Lung (tissue), 12 donors: ENCODE measurements at regions not wholly inside any gene's neighbourhood (a gene's known extent, or its start where the extent isn't known, plus 50 kb on each side); places are given as distances from the start of the nearest gene placed in this dataset. TPM values are rescaled to one million over a fixed set of nuclear protein-coding genes. Genes with fewer than 3 reads are reported as not detected.
A peak's percentile ranks its signal among the peaks of the same experiment; 100 is the strongest.
"Not testable (repeated sequence)": the region's sequence is repeated elsewhere in the genome, so short reads cannot be mapped to it uniquely, and the experiment has no call there.

Experiments used
- ATAC-seq: fragments of 200-7000 bp; cut with Tn5 transposase; one replicate; pipeline ENCODE4 v1.9.1; 2020; ENCODE audit warnings: moderate number of reproducible peaks; ENCODE audit not compliant: insufficient read depth, low FRiP score
- DNase-seq, 3 donors: peaks; one replicate each; pipeline ENCODE4 v3.0.0-alpha.2; 2013 to 2017
- H3K27ac ChIP-seq, 2 donors: one replicate each; pipeline ENCODE4 v1.5.1; 2013; ENCODE audit warnings: mild to moderate bottlenecking in 2 of 2, moderate library complexity in 2 of 2, control low read depth in 1 of 2, inconsistent platforms in 1 of 2, low read depth in 1 of 2, low read length in 1 of 2
- H3K27me3 ChIP-seq, 3 donors: one replicate each; pipeline ENCODE4 v1.5.1; 2013; ENCODE audit warnings: low read length in 2 of 3; ENCODE audit not compliant: control insufficient read depth in 3 of 3, insufficient read depth in 3 of 3
- H3K36me3 ChIP-seq, 4 donors: one replicate each; pipeline ENCODE4 v1.5.1; 2013; ENCODE audit warnings: low read length in 4 of 4, mild to moderate bottlenecking in 1 of 4, moderate library complexity in 1 of 4; ENCODE audit not compliant: control insufficient read depth in 4 of 4, insufficient read depth in 4 of 4
- H3K4me1 ChIP-seq, 5 donors: one replicate each; pipeline ENCODE4 v1.5.1; 2013; ENCODE audit warnings: low read length in 5 of 5, mild to moderate bottlenecking in 2 of 5, moderate library complexity in 1 of 5; ENCODE audit not compliant: control insufficient read depth in 5 of 5, insufficient read depth in 5 of 5
- H3K4me3 ChIP-seq: one replicate; pipeline ENCODE4 v1.5.1; 2013; ENCODE audit warnings: mild to moderate bottlenecking, control low read depth, moderate library complexity
- H3K9ac ChIP-seq, 2 donors: one replicate each; pipeline ENCODE4 v1.5.1; 2013; ENCODE audit warnings: low read length in 2 of 2, control low read depth in 1 of 2; ENCODE audit not compliant: insufficient read depth in 1 of 2
- H3K9me3 ChIP-seq, 4 donors: one replicate each; pipeline ENCODE4 v1.5.1; 2013; ENCODE audit warnings: low read length in 3 of 4, mild to moderate bottlenecking in 1 of 4, moderate library complexity in 1 of 4; ENCODE audit not compliant: control insufficient read depth in 4 of 4, insufficient read depth in 3 of 4
- WGBS, 2 donors: extraction: QIAGEN DNeasy Blood & Tissue Kit; methylation state at CpG; one replicate each; pipeline ENCODE4 v1.1.7; 2013; 5-methylcytosine and 5-hydroxymethylcytosine counted together
- small RNA-seq: library from RNA; depleted of rRNA; stranded (forward); fragments of <200 nt; gene quantifications from one replicate; pipeline ENCODE3, GENCODE V24; 2014; ENCODE audit warnings: low replicate concordance
- TF ChIP-seq, protein P1 (sequence below): IDR thresholded peaks from 2 replicates; pipeline ENCODE4 v1.5.1; 2012; ENCODE audit warnings: mild to moderate bottlenecking; ENCODE audit errors: control extremely low read depth, extremely low read depth
- donor health status: control.
- donor health status: control.
- donor health status: Bipolar disorder and iron deficiency.
- donor health status: healthy.
- donor health status: DM: yes; HTN: yes; CAD: no.

DNA sequence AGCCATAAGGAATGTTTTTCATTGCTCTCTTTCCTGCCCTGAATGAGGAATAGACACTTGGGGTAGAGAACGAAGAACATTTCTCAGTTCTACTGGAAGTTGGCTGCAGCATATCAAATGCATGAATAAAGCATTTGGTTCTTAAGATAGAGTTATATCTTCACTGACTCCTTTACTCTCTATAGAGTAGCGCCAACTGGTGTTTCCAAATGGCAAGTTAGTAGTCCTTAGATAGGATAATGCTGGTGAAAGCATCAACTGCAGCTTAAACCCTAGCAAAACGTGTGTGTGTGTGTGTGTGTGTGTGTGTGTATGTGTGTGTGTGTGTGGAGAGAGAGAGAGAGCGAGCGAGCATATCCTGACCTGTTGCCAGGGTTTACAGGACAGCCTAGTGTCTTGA lies 62.2 kb upstream of the FRMPD4 start:
- TF ChIP-seq, protein P1, sequence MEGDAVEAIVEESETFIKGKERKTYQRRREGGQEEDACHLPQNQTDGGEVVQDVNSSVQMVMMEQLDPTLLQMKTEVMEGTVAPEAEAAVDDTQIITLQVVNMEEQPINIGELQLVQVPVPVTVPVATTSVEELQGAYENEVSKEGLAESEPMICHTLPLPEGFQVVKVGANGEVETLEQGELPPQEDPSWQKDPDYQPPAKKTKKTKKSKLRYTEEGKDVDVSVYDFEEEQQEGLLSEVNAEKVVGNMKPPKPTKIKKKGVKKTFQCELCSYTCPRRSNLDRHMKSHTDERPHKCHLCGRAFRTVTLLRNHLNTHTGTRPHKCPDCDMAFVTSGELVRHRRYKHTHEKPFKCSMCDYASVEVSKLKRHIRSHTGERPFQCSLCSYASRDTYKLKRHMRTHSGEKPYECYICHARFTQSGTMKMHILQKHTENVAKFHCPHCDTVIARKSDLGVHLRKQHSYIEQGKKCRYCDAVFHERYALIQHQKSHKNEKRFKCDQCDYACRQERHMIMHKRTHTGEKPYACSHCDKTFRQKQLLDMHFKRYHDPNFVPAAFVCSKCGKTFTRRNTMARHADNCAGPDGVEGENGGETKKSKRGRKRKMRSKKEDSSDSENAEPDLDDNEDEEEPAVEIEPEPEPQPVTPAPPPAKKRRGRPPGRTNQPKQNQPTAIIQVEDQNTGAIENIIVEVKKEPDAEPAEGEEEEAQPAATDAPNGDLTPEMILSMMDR, result no peak
- H3K27me3 ChIP-seq, result peaks cover 6 to 47% (median 42%) of the 10 kb centered on the region in 3 donors
- no peak for ATAC-seq
- H3K27ac ChIP-seq, result no peak overlapping the region
- WGBS, 2 donors, result 53 to 67% methylated on average over 5 of the region's 5 CpGs
- no peaks in the 10 kb centered on the region for H3K36me3 ChIP-seq
- peaks cover 0 to 2% (median 0%) of the 10 kb centered on the region in 4 donors for H3K9me3 ChIP-seq
- H3K4me1 ChIP-seq, result no peaks in the 10 kb centered on the region
- H3K4me3 ChIP-seq, result no peak overlapping the region
- peak in 1 of 3 donors; percentile 2 for DNase-seq
- no peak overlapping the region for H3K9ac ChIP-seq

DNA sequence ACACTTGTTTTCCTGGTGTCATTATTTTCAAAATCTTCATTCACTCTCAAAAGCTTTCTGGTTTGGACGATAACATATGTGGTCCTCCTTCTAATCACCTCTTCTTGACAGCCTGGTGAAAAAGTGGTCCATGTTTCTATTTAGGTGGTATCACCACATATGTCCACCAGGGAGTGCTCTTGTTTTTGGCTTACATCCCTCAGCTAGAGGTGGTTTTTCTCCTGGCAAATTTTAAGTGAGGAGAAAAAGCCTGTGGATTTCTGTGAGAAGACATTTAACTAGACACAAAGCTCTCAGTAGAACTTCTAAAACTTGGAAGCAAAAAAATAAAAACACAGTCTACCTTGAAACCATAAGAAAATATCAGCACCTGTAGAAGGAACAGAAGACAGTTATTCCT lies 58.0 kb upstream of the FRMPD4 start:
- Histone ChIP-seq H3K9me3 (peaks cover 0 to 4% (median 0%) of the 10 kb centered on the region in 4 donors), H3K4me1 (no peaks in the 10 kb centered on the region), H3K9ac (no peak overlapping the region), H3K27ac (no peak overlapping the region), H3K36me3 (no peaks in the 10 kb centered on the region), H3K27me3 (peaks cover 3 to 28% (median 22%) of the 10 kb centered on the region in 3 donors), H3K4me3 (no peak overlapping the region)
- WGBS, 2 donors, result 0 to 10% methylated on average over 1 of the region's 1 CpG
- DNase-seq, result peak in 2 of 3 donors; percentile 22 to 42
- ATAC-seq, result no peak
- TF ChIP-seq, protein P1, result peak; percentile 13

DNA sequence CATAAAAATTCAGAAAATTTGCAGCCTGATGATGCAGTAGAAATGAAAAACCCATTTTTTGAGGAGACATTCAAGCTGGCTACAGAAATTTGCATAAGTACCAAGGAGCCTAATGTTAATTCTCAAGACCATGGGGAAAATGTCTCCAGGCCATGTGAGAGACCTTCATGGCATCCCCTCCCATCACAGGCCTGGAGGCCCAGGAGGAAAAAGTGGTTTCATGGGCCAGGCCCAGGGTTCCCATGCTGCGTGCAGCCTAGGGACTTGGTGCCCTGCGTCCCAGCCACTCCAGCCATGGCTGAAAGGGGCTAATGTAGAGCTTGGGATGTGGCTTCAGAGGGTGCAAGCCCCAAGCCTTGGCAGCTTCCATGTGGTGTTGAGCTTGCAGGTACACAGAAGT lies 55.3 kb upstream of the FRMPD4 start:
- DNase-seq, H3K4me3 ChIP-seq, H3K27ac ChIP-seq, ATAC-seq, H3K9me3 ChIP-seq, H3K36me3 ChIP-seq, H3K9ac ChIP-seq, H3K4me1 ChIP-seq: not testable (repeated sequence)
- 86% methylated on average over 2 of the region's 2 CpGs; no CpG with 5 or more reads in 1 of the 2 donors for WGBS, 2 donors
- peaks cover 0 to 16% (median 8%) of the 10 kb centered on the region in 3 donors for H3K27me3 ChIP-seq

Small RNA genes lying in the stretch of these regions (small RNA-seq; reads per million reads assigned to genes)
- not detected for gene RF00019
